ENCODE measurements at regions not wholly inside any gene's neighbourhood (a gene's known extent, or its start where the extent isn't known, plus 50 kb on each side); places are given as distances from the start of the nearest gene placed in this dataset.

DNA sequence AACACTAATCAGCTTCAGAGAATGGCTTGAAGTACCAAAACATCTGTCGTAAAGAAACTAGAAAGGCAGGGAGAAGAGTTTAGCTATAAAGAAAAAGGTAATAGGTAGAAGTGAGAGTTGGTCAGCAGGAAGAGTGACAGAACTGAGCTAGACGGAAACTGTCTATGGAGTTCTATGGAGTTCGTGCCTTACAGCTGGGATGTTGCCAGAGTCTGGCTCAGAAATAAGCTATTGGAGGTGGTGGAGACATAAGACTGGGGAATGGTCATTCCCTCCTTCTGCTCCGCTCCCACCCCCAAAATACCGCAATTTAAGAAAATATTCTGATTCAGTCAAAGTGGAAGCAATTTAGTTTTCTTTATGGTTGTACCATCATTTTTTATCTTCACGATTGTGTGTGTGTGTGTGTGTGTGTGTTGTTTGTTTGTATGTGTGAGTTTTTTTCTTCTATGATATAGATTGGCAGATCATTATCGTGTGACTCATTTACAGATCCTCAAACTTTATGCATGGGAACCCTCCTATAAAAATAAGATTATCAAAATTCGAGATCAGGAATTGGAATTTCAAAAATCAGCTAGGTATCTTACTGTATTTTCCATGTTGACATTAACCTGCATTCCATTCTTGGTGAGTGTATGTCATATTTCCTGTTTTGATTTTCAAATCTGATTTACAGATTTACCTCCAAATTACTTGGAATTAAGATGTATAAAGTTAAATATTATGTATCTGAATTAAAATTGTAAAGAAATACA is 79.0 kb downstream of the HSPA13 start:
- intact Hi-C loops (cut with DNase I): no loop called here
- H3K36me3 ChIP-seq: no peaks in the 10 kb centered on the region
- DNase-seq: no peak
- H3K9me3 ChIP-seq: no peaks in the 10 kb centered on the region
- H3K4me3 ChIP-seq: no peak overlapping the region
- WGBS, 3 donors: 63 to 73% (median 70%) methylated on average over 8 of the region's 8 CpGs
- no peaks in the 10 kb centered on the region for H3K4me1 ChIP-seq (ENCODE audit: insufficient read depth)
- H3K27me3 ChIP-seq: no peaks in the 10 kb centered on the region
- no peak overlapping the region for H3K27ac ChIP-seq
- TF ChIP-seq POLR2A (IDR thresholded peaks at IDR 0.05): no peak
- TF ChIP-seq, protein P1, sequence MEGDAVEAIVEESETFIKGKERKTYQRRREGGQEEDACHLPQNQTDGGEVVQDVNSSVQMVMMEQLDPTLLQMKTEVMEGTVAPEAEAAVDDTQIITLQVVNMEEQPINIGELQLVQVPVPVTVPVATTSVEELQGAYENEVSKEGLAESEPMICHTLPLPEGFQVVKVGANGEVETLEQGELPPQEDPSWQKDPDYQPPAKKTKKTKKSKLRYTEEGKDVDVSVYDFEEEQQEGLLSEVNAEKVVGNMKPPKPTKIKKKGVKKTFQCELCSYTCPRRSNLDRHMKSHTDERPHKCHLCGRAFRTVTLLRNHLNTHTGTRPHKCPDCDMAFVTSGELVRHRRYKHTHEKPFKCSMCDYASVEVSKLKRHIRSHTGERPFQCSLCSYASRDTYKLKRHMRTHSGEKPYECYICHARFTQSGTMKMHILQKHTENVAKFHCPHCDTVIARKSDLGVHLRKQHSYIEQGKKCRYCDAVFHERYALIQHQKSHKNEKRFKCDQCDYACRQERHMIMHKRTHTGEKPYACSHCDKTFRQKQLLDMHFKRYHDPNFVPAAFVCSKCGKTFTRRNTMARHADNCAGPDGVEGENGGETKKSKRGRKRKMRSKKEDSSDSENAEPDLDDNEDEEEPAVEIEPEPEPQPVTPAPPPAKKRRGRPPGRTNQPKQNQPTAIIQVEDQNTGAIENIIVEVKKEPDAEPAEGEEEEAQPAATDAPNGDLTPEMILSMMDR (IDR thresholded peaks at IDR 0.05): no peak

DNA sequence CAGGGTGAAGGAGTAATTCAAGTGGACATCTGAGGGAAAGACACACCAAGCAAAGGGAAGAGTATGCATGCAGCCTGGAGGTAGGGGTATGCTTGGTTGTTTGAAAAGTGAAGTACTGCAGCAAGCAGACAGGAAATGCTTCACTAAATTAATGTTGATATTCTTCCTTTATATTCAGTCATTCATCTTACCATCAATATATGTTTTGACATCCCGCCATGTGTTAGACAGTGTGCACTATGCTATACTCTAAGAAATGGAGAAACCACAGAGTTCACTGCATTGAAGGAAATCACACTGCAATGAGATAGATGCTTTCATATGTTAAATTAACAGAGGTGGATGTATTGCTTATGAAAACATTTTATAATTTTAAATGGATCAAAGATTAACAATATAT is 82.9 kb downstream of the HSPA13 start:
- no peaks in the 10 kb centered on the region for H3K36me3 ChIP-seq
- H3K4me1 ChIP-seq (ENCODE audit: insufficient read depth): no peaks in the 10 kb centered on the region
- no peaks in the 10 kb centered on the region for H3K27me3 ChIP-seq
- intact Hi-C loops (cut with DNase I): no loop called here
- no peak overlapping the region for H3K4me3 ChIP-seq
- no peaks in the 10 kb centered on the region for H3K9me3 ChIP-seq
- no peak overlapping the region for H3K27ac ChIP-seq
- DNase-seq: no peak
- TF ChIP-seq, protein P1 (IDR thresholded peaks at IDR 0.05): no peak
- TF ChIP-seq EP300 (IDR thresholded peaks at IDR 0.05) (no peak), POLR2A (IDR thresholded peaks at IDR 0.05) (no peak)
- 97 to 100% (median 98%) methylated on average over 1 of the region's 1 CpG for WGBS, 3 donors

DNA sequence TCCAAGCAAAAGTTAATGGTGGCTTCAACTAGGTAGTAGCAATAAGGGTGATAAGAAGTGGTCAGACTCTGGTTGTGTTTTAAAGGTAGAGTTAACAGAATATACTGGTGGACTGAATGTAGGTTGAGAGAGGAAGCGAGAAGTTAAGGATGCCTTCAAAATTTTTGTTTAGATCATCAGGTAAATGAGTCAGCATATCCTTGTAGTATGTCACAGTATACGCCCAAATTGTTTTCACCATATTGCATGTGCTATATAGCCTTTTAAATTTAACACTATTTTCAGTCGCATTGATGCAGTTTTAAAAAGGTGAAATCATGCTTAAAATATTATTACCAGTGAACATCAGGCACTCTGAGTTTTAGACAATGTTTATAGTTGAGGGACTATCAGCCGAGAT is 74.6 kb downstream of the RBM11 start:
- TF ChIP-seq, protein P1 (IDR thresholded peaks at IDR 0.05): no peak
- TF ChIP-seq POLR2A (IDR thresholded peaks at IDR 0.05) (no peak), EP300 (IDR thresholded peaks at IDR 0.05) (no peak)
- Histone ChIP-seq H3K36me3 (no peaks in the 10 kb centered on the region), H3K4me3 (no peak overlapping the region), H3K9me3 (no peaks in the 10 kb centered on the region), H3K27me3 (no peaks in the 10 kb centered on the region), H3K4me1 (ENCODE audit: insufficient read depth) (no peaks in the 10 kb centered on the region), H3K27ac (no peak overlapping the region)
- intact Hi-C loops (cut with DNase I): no loop called here
- no peak for DNase-seq
- 79 to 91% (median 83%) methylated on average over 4 of the region's 4 CpGs for WGBS, 3 donors

DNA sequence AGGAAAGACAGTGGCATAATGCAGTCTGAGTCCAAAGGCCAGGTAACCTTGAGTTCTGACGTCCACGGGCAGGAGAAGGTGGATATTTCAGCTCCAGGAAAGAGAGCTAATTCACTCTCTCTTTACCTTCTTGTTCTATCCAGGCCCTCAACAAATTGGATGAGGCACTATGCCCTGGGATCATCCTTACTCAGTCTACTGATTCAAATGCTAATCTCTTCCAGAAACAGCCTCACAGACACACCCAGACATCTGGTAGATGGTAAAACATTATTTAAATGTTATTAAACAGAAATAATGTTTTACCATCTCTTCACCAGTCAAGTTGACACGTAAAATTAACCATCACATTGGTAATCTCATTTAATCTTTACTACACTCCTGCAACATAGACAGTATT is 73.0 kb downstream of the RBM11 start:
- DNase-seq: no peak
- Histone ChIP-seq H3K4me3 (no peak overlapping the region), H3K36me3 (no peaks in the 10 kb centered on the region), H3K9me3 (no peaks in the 10 kb centered on the region), H3K27me3 (no peaks in the 10 kb centered on the region), H3K4me1 (ENCODE audit: insufficient read depth) (peaks cover 2% of the 10 kb centered on the region), H3K27ac (no peak overlapping the region)
- TF ChIP-seq EP300 (IDR thresholded peaks at IDR 0.05) (no peak), POLR2A (IDR thresholded peaks at IDR 0.05) (no peak)
- TF ChIP-seq, protein P1 (IDR thresholded peaks at IDR 0.05): no peak
- intact Hi-C loops (cut with DNase I): no loop called here
- WGBS, 3 donors: 78 to 90% (median 89%) methylated on average over 3 of the region's 3 CpGs

Data from ovary (tissue), 7 donors.